ENCODE measurements at regions not wholly inside any gene's neighbourhood (a gene's known extent, or its start where the extent isn't known, plus 50 kb on each side); places are given as distances from the start of the nearest gene placed in this dataset.

GRCh38 chr12:47024463-47024862, 55.0 kb upstream of the PCED1B start:
- no peak for TF ChIP-seq CTCF (IDR thresholded peaks at IDR 0.05; ENCODE audit: low read depth, low read length, missing control alignments)
- DNase-seq (ENCODE audit: low read depth), result no peak
- no peak overlapping the region for H3K4me3 ChIP-seq (ENCODE audit: low read depth, low read length)
- in situ Hi-C loops (cut with HindIII; ENCODE audit: low sequenced_read_pairs), result no loop called here

- no peak for DNase-seq (ENCODE audit: low read depth)
- H3K4me3 ChIP-seq (ENCODE audit: low read depth, low read length), result no peak overlapping the region
- in situ Hi-C loops (cut with HindIII; ENCODE audit: low sequenced_read_pairs), result loop anchor here (25.0 kb wide), 1 partner anchor 662 kb away; no protein-coding TSS in a partner anchor
- TF ChIP-seq CTCF (IDR thresholded peaks at IDR 0.05; ENCODE audit: low read depth, low read length, missing control alignments), result no peak
These were observed 54.1 kb upstream of the PCED1B start for GRCh38 chr12:47025349-47025748.

- in situ Hi-C loops (cut with HindIII; ENCODE audit: low sequenced_read_pairs), result loop anchor here (25.0 kb wide), 1 partner anchor 662 kb away; no protein-coding TSS in a partner anchor
- no peak overlapping the region for H3K4me3 ChIP-seq (ENCODE audit: low read depth, low read length)
- no peak for TF ChIP-seq CTCF (IDR thresholded peaks at IDR 0.05; ENCODE audit: low read depth, low read length, missing control alignments)
- no peak for DNase-seq (ENCODE audit: low read depth)
These were observed 53.6 kb upstream of the PCED1B start for GRCh38 chr12:47025798-47026197.

- H3K4me3 ChIP-seq (ENCODE audit: low read depth, low read length), result no peak overlapping the region
- in situ Hi-C loops (cut with HindIII; ENCODE audit: low sequenced_read_pairs), result loop anchor here (25.0 kb wide), 1 partner anchor 661 kb away; no protein-coding TSS in a partner anchor
- TF ChIP-seq CTCF (IDR thresholded peaks at IDR 0.05; ENCODE audit: low read depth, low read length, missing control alignments), result no peak
- no peak for DNase-seq (ENCODE audit: low read depth)
These were observed 53.1 kb upstream of the PCED1B start for GRCh38 chr12:47026291-47026690.
